ENCODE measurements at regions not wholly inside any gene's neighbourhood (a gene's known extent, or its start where the extent isn't known, plus 50 kb on each side); places are given as distances from the start of the nearest gene placed in this dataset.
"Not testable (repeated sequence)": the region's sequence is repeated elsewhere in the genome, so short reads cannot be mapped to it uniquely, and the experiment has no call there.

- H3K4me1 Mint-ChIP-seq: no peaks in the 10 kb centered on the region
- peaks cover 0 to 24% of the 10 kb centered on the region in 2 donors for H3K9me3 Mint-ChIP-seq
- peaks cover 31% of the 10 kb centered on the region for H3K27me3 Mint-ChIP-seq
- H3K27ac Mint-ChIP-seq: peak overlapping the region in 1 of 2 donors; percentile 30
- no peak for DNase-seq
- no peak for ATAC-seq
- H3K4me3 Mint-ChIP-seq: no peak overlapping the region
Observed at GRCh38 chr15:23860290-23861245, 173.5 kb upstream of the NDN start.

GRCh38 chr15:23866832-23867231 lies 179.7 kb upstream of the NDN start:
- no peak overlapping the region for H3K4me3 Mint-ChIP-seq
- ATAC-seq (no peak), DNase-seq (no peak)
- H3K27ac Mint-ChIP-seq: no peak overlapping the region
- no peaks in the 10 kb centered on the region for H3K4me1 Mint-ChIP-seq
- H3K9me3 Mint-ChIP-seq: peaks cover 0 to 9% of the 10 kb centered on the region in 2 donors
- peaks cover 17% of the 10 kb centered on the region for H3K27me3 Mint-ChIP-seq

GRCh38 chr15:23869396-23869795 lies 182.3 kb upstream of the NDN start:
- H3K27ac Mint-ChIP-seq: no peak overlapping the region
- no peaks in the 10 kb centered on the region for H3K9me3 Mint-ChIP-seq
- H3K27me3 Mint-ChIP-seq: peaks cover 17% of the 10 kb centered on the region
- H3K4me1 Mint-ChIP-seq: no peaks in the 10 kb centered on the region
- H3K4me3 Mint-ChIP-seq: peak overlapping the region in 1 of 2 donors; percentile 19
- no peak for DNase-seq
- ATAC-seq: no peak

- not testable (repeated sequence) for H3K4me1 Mint-ChIP-seq, H3K27ac Mint-ChIP-seq, H3K9me3 Mint-ChIP-seq, DNase-seq, ATAC-seq, H3K4me3 Mint-ChIP-seq
- peaks cover 27% of the 10 kb centered on the region for H3K27me3 Mint-ChIP-seq
Observed at GRCh38 chr15:23873613-23874012, 186.5 kb upstream of the NDN start.

GRCh38 chr15:23877502-23878412 lies 190.7 kb upstream of the NDN start:
- no peaks in the 10 kb centered on the region for H3K4me1 Mint-ChIP-seq
- peaks cover 0 to 5% of the 10 kb centered on the region in 2 donors for H3K9me3 Mint-ChIP-seq
- peaks cover 10% of the 10 kb centered on the region for H3K27me3 Mint-ChIP-seq
- H3K4me3 Mint-ChIP-seq: no peak overlapping the region
- peak; percentile 85 for ATAC-seq
- DNase-seq: peak; percentile 39 to 57
- H3K27ac Mint-ChIP-seq: no peak overlapping the region

GRCh38 chr15:23881291-23881690 lies 194.2 kb upstream of the NDN start:
- Mint-ChIP-seq H3K27me3 (peaks cover 10% of the 10 kb centered on the region), H3K9me3 (peaks cover 4 to 11% of the 10 kb centered on the region in 2 donors), H3K4me3 (no peak overlapping the region), H3K4me1 (no peaks in the 10 kb centered on the region), H3K27ac (no peak overlapping the region)
- ATAC-seq: no peak
- DNase-seq: no peak

GRCh38 chr15:23890218-23890617 lies 203.1 kb upstream of the NDN start:
- Mint-ChIP-seq H3K4me1 (no peaks in the 10 kb centered on the region), H3K27me3 (no peaks in the 10 kb centered on the region), H3K27ac (no peak overlapping the region), H3K9me3 (peaks cover 0 to 24% of the 10 kb centered on the region in 2 donors), H3K4me3 (no peak overlapping the region)
- no peak for DNase-seq
- no peak for ATAC-seq

GRCh38 chr15:23897091-23897490 lies 210.0 kb upstream of the NDN start:
- Mint-ChIP-seq H3K27ac (no peak overlapping the region), H3K9me3 (peaks cover 0 to 22% of the 10 kb centered on the region in 2 donors), H3K4me1 (no peaks in the 10 kb centered on the region), H3K27me3 (peaks cover 14% of the 10 kb centered on the region), H3K4me3 (no peak overlapping the region)
- DNase-seq: no peak
- ATAC-seq: no peak

GRCh38 chr15:23897531-23897930 lies 210.4 kb upstream of the NDN start:
- Mint-ChIP-seq H3K4me3 (no peak overlapping the region), H3K9me3 (peaks cover 0 to 22% of the 10 kb centered on the region in 2 donors), H3K4me1 (no peaks in the 10 kb centered on the region), H3K27ac (no peak overlapping the region), H3K27me3 (peaks cover 14% of the 10 kb centered on the region)
- no peak for DNase-seq
- ATAC-seq: no peak

GRCh38 chr15:23910030-23910429 lies 222.9 kb upstream of the NDN start:
- ATAC-seq: no peak
- Mint-ChIP-seq H3K4me1 (no peaks in the 10 kb centered on the region), H3K27ac (peak overlapping the region; percentile 4 to 19), H3K9me3 (peaks cover 5% of the 10 kb centered on the region in 2 donors), H3K27me3 (no peaks in the 10 kb centered on the region), H3K4me3 (no peak overlapping the region)
- no peak for DNase-seq

GRCh38 chr15:23912191-23912590 lies 225.1 kb upstream of the NDN start:
- ATAC-seq (no peak), DNase-seq (no peak)
- H3K9me3 Mint-ChIP-seq: peaks cover 5% of the 10 kb centered on the region in 2 donors
- H3K4me1 Mint-ChIP-seq: no peaks in the 10 kb centered on the region
- H3K27me3 Mint-ChIP-seq: no peaks in the 10 kb centered on the region
- H3K27ac Mint-ChIP-seq: no peak overlapping the region
- no peak overlapping the region for H3K4me3 Mint-ChIP-seq

GRCh38 chr15:23913081-23913480 lies 226.0 kb upstream of the NDN start:
- ATAC-seq (no peak), DNase-seq (no peak)
- Mint-ChIP-seq H3K27me3 (no peaks in the 10 kb centered on the region), H3K4me3 (no peak overlapping the region), H3K27ac (no peak overlapping the region), H3K4me1 (no peaks in the 10 kb centered on the region), H3K9me3 (peaks cover 5% of the 10 kb centered on the region in 2 donors)

- H3K27me3 Mint-ChIP-seq: no peaks in the 10 kb centered on the region
- H3K9me3 Mint-ChIP-seq: peaks cover 5% of the 10 kb centered on the region in 2 donors
Observed at GRCh38 chr15:23913635-23914034, 226.5 kb upstream of the NDN start.

GRCh38 chr15:23924686-23925085 lies 237.6 kb upstream of the NDN start:
- Mint-ChIP-seq H3K9me3 (peaks cover 0 to 4% of the 10 kb centered on the region in 2 donors), H3K27ac (no peak overlapping the region), H3K27me3 (no peaks in the 10 kb centered on the region), H3K4me3 (no peak overlapping the region), H3K4me1 (no peaks in the 10 kb centered on the region)
- DNase-seq: no peak
- ATAC-seq: no peak

More at GRCh38 chr15:23913635-23914034, 226.5 kb upstream of the NDN start:
- ATAC-seq (no peak), DNase-seq (no peak)
- Mint-ChIP-seq H3K27ac (no peak overlapping the region), H3K4me1 (no peaks in the 10 kb centered on the region), H3K4me3 (no peak overlapping the region)

- Mint-ChIP-seq H3K4me1 (no peaks in the 10 kb centered on the region), H3K27me3 (no peaks in the 10 kb centered on the region), H3K27ac (no peak overlapping the region), H3K4me3 (no peak overlapping the region), H3K9me3 (peaks cover 0 to 19% of the 10 kb centered on the region in 2 donors)
- ATAC-seq: no peak
- no peak for DNase-seq
Observed at GRCh38 chr15:23954931-23955330, 267.8 kb upstream of the NDN start.

Data from stimulated activated naive CD8-positive, alpha-beta T cell treated with anti-CD3 and anti-CD28 coated beads, Interleukin-15, amount 100 ng/mL, for 72 hours (primary cell).